Trophoblast cell (in vitro differentiated cells and primary cell): ENCODE measurements at regions not wholly inside any gene's neighbourhood (a gene's known extent, or its start where the extent isn't known, plus 50 kb on each side); places are given as distances from the start of the nearest gene placed in this dataset.
"Not testable (repeated sequence)": the region's sequence is repeated elsewhere in the genome, so short reads cannot be mapped to it uniquely, and the experiment has no call there.

Source experiments
- DNase-seq, 2 donors: peaks; one replicate each; pipeline ENCODE4 v3.0.0-alpha.2; 2016
- H2AFZ ChIP-seq: 2 replicates; pipeline ENCODE4 v1.6.1; 2013; ENCODE audit warnings: low read length, moderate library complexity, mild to moderate bottlenecking; ENCODE audit not compliant: insufficient read depth, poor library complexity
- H2AK5ac ChIP-seq: 2 replicates; pipeline ENCODE4 v1.6.1; 2013; ENCODE audit warnings: mild to moderate bottlenecking, low read length
- H2BK120ac ChIP-seq: 2 replicates; pipeline ENCODE4 v1.6.1; 2013; ENCODE audit warnings: low read length, mild to moderate bottlenecking, moderate library complexity; ENCODE audit not compliant: insufficient read depth, poor library complexity
- H2BK12ac ChIP-seq: 2 replicates; pipeline ENCODE4 v1.6.1; 2013; ENCODE audit warnings: mild to moderate bottlenecking, low read length, moderate library complexity
- H2BK5ac ChIP-seq: 2 replicates; pipeline ENCODE4 v1.6.1; 2013; ENCODE audit warnings: low read length, low read depth, moderate library complexity, mild to moderate bottlenecking; ENCODE audit not compliant: poor library complexity
- H3K14ac ChIP-seq: 2 replicates; pipeline ENCODE4 v1.6.1; 2013; ENCODE audit warnings: mild to moderate bottlenecking, low read length
- H3K18ac ChIP-seq: 2 replicates; pipeline ENCODE4 v1.6.1; 2013; ENCODE audit warnings: mild to moderate bottlenecking, low read length
- H3K23ac ChIP-seq: 2 replicates; pipeline ENCODE4 v1.6.1; 2013; ENCODE audit warnings: low read length
- H3K27ac ChIP-seq: 2 replicates; pipeline ENCODE4 v1.5.1; 2013; ENCODE audit warnings: low read depth, mild to moderate bottlenecking, inconsistent platforms, low read length, moderate library complexity
- H3K27me3 ChIP-seq: 2 replicates; pipeline ENCODE4 v1.6.1; 2013; ENCODE audit warnings: inconsistent platforms, mild to moderate bottlenecking, low read length, moderate library complexity; ENCODE audit not compliant: insufficient read depth
- H3K36me3 ChIP-seq, 2 experiments: 1 replicate in 1 of 2; 2 replicates in 1 of 2; pipeline ENCODE4 v1.6.1; 2013; ENCODE audit warnings: low read length in 2 of 2, mild to moderate bottlenecking in 2 of 2, moderate library complexity in 1 of 2; ENCODE audit not compliant: insufficient read depth in 2 of 2, control insufficient read depth in 1 of 2
- H3K4ac ChIP-seq: 2 replicates; pipeline ENCODE4 v1.6.1; 2013; ENCODE audit warnings: low read depth, mild to moderate bottlenecking, low read length, moderate library complexity
- H3K4me1 ChIP-seq, 2 experiments: 1 replicate in 1 of 2; 2 replicates in 1 of 2; pipeline ENCODE4 v1.6.1; 2013; ENCODE audit warnings: low read length in 2 of 2, mild to moderate bottlenecking in 2 of 2, moderate library complexity in 1 of 2; ENCODE audit not compliant: insufficient read depth in 2 of 2, control insufficient read depth in 1 of 2
- H3K4me2 ChIP-seq: 2 replicates; pipeline ENCODE4 v1.6.1; 2013; ENCODE audit warnings: inconsistent platforms, mild to moderate bottlenecking, low read length, moderate library complexity
- H3K4me3 ChIP-seq: 2 replicates; pipeline ENCODE4 v1.5.1; 2013; ENCODE audit warnings: mild to moderate bottlenecking, low read depth, low read length, inconsistent platforms
- H3K79me1 ChIP-seq: one replicate; pipeline ENCODE4 v1.6.1; 2013; ENCODE audit warnings: low read length
- H3K79me2 ChIP-seq: 2 replicates; pipeline ENCODE4 v1.6.1; 2013; ENCODE audit warnings: low read length, mild to moderate bottlenecking; ENCODE audit not compliant: control insufficient read depth, insufficient read depth, poor library complexity
- H3K9ac ChIP-seq: 2 replicates; pipeline ENCODE4 v1.6.1; 2013; ENCODE audit warnings: mild to moderate bottlenecking, low read length
- H3K9me3 ChIP-seq: 2 replicates; pipeline ENCODE4 v1.6.1; 2013; ENCODE audit warnings: low read depth, mild to moderate bottlenecking, control low read depth, inconsistent platforms, low read length; ENCODE audit not compliant: insufficient read depth
- H4K12ac ChIP-seq: 2 replicates; pipeline ENCODE4 v1.6.1; 2013; ENCODE audit warnings: low read depth, mild to moderate bottlenecking, low read length, moderate library complexity
- H4K8ac ChIP-seq: 2 replicates; pipeline ENCODE4 v1.6.1; 2013; ENCODE audit warnings: low read depth, mild to moderate bottlenecking, low read length, moderate library complexity
- H4K91ac ChIP-seq: one replicate; pipeline ENCODE4 v1.6.1; 2013; ENCODE audit warnings: low read depth, mild to moderate bottlenecking, low read length, moderate library complexity
- WGBS: extraction: QIAGEN DNeasy Blood & Tissue Kit; methylation state at CpG from one replicate; pipeline ENCODE4 v1.1.7; 2013; ENCODE audit warnings: missing lambda C conversion rate; ENCODE audit not compliant: insufficient read length, insufficient coverage; ENCODE audit errors: extremely low coverage; 5-methylcytosine and 5-hydroxymethylcytosine counted together

DNA sequence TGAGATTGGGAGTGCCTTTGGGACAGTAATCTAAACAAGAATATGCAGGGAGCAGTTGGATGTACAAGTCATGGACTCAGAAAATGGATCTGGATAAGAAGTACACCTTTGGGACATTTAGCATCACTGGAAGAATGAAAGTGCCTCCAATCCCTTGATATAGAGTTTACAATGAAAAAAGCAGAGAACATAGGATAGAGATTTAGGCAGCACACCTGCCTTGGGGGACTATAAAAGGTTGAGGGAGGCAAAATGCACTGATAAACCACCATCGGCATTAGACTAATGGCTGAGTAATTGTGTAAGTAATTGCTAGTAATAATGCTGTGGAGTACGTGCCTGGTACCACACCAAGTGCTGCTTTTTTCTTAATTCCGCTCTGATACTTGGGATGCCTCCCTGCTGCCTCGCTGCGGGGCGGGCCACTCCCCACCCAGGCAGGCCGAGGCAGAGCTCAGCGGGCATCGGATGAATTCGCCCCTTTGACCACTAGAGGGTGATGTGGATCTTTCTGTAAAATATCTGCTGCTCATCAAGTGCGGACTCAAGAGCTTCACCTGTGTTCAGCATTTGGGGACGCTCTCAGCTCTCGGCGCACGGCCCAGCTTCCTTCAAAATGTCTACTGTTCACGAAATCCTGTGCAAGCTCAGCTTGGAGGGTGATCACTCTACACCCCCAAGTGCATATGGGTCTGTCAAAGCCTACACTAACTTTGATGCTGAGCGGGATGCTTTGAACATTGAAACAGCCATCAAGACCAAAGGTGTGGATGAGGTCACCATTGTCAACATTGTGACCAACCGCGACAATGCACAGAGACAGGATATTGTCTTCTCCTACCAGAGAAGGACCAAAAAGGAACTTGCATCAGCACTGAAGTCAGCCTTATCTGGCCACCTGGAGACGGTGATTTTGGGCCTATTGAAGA lies 99.9 kb downstream of the ANKRD18B start:
- Histone ChIP-seq H4K12ac (no peak overlapping the region), H3K4me2 (no peak overlapping the region), H2AFZ (no peak overlapping the region), H3K4me1 (peaks cover 5 to 9% of the 10 kb centered on the region in 2 experiments), H3K4ac (no peak overlapping the region), H4K91ac (no peak overlapping the region), H2AK5ac (no peak overlapping the region), H3K79me1 (peaks cover 10% of the 10 kb centered on the region), H3K4me3 (no peak overlapping the region), H2BK12ac (no peak overlapping the region), H3K27ac (no peak overlapping the region), H3K79me2 (no peaks in the 10 kb centered on the region), H2BK120ac (no peak overlapping the region), H3K9ac (no peak overlapping the region), H4K8ac (no peak overlapping the region), H3K18ac (no peak overlapping the region), H3K14ac (no peak overlapping the region), H3K27me3 (no peaks in the 10 kb centered on the region), H2BK5ac (no peak overlapping the region), H3K23ac (no peak overlapping the region), H3K36me3 (no peaks in the 10 kb centered on the region), H3K9me3 (no peaks in the 10 kb centered on the region)
- no CpG with 5 or more reads among the region's 20 CpGs for WGBS
- DNase-seq: peak; percentile 87 to 95

DNA sequence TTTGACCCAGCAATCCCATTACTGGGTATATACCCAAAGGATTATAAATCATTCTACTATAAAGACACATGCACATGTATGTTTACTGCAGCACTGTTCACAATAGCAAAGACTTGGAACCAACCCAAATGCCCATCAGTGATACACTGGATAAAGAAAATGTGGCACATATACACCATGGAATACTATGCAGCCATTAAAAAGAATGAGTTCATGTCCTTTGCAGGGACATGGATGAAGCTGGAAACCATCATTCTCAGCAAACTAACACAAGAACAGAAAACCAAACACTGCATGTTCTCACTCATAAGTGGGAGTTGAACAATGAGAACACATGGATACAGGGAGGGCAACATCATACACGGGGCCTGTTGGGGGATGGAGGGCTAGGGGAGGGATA lies 104.3 kb downstream of the ANKRD18B start:
- H2AFZ ChIP-seq, H4K12ac ChIP-seq, H3K79me1 ChIP-seq, H3K4me1 ChIP-seq, H2BK12ac ChIP-seq, H2BK120ac ChIP-seq, H3K27me3 ChIP-seq, DNase-seq, H3K18ac ChIP-seq, H3K79me2 ChIP-seq, H3K9ac ChIP-seq, H3K14ac ChIP-seq, H4K91ac ChIP-seq, H2AK5ac ChIP-seq, H2BK5ac ChIP-seq, H3K36me3 ChIP-seq, H3K27ac ChIP-seq, H4K8ac ChIP-seq, H3K4me3 ChIP-seq, H3K4ac ChIP-seq, H3K4me2 ChIP-seq, H3K23ac ChIP-seq, H3K9me3 ChIP-seq: not testable (repeated sequence)
- no CpG with 5 or more reads among the region's 1 CpG for WGBS

DNA sequence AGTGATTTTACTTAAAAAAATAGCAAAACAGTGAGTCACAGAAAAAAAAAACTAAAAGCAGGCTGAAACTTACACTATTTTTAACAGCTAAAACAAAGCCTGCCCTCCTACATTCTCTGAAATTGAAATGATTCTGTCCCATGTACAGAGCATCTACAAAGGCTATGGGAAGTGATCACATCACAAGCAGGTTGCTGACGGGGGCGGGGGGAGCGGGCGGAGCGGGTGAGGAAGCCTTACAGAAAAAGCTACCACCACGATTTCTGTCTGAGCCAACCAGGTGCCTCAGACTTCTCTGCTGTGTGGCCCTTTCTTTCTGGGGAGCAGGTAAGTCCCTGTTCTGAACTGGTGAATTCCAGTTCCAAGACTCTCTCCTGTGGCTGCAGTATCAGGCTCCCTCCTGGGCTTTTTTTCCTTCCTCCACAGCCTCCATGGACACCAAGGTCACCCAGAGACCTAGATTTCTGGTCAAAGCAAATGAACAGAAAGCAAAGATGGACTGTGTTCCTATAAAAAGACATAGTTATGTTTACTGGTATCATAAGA lies 104.9 kb downstream of the ANKRD18B start:
- no peaks in the 10 kb centered on the region for H3K9me3 ChIP-seq
- H3K9ac ChIP-seq: no peak overlapping the region
- H2BK120ac ChIP-seq: no peak overlapping the region
- no peak overlapping the region for H3K4ac ChIP-seq
- H3K23ac ChIP-seq: no peak overlapping the region
- H2BK12ac ChIP-seq: no peak overlapping the region
- no peaks in the 10 kb centered on the region for H3K27me3 ChIP-seq
- H3K36me3 ChIP-seq: no peaks in the 10 kb centered on the region
- H4K91ac ChIP-seq: no peak overlapping the region
- no peak overlapping the region for H3K18ac ChIP-seq
- H4K8ac ChIP-seq: no peak overlapping the region
- no peak overlapping the region for H2BK5ac ChIP-seq
- no peak overlapping the region for H3K27ac ChIP-seq
- H2AK5ac ChIP-seq: no peak overlapping the region
- no peak overlapping the region for H3K4me2 ChIP-seq
- H4K12ac ChIP-seq: no peak overlapping the region
- H3K79me1 ChIP-seq: no peaks in the 10 kb centered on the region
- H3K4me3 ChIP-seq: no peak overlapping the region
- H3K4me1 ChIP-seq: no peaks in the 10 kb centered on the region
- no peak overlapping the region for H3K14ac ChIP-seq
- no peak overlapping the region for H2AFZ ChIP-seq
- WGBS: no CpG with 5 or more reads among the region's 6 CpGs
- no peaks in the 10 kb centered on the region for H3K79me2 ChIP-seq
- no peak for DNase-seq

DNA sequence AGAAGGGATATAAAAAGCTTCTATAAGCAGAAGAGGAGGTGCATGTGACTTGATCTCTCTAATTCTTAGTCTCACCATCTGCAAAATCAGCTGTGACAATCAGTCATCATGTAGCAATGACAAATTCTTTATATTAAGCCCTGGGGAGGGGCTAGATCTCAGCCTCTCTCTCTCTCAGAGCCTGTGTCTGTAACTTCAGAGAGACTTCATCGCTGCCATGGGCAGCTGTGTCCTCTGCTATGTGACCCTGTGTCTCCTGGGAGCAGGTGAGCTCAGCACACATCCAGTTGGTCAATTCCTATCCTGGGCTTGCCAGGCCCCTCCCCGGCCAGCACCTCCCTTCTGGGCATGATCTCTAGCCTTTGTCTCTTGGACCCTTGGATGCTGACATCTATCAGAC lies 109.6 kb downstream of the ANKRD18B start:
- Histone ChIP-seq H3K23ac (no peak overlapping the region), H3K36me3 (no peaks in the 10 kb centered on the region), H3K9me3 (no peaks in the 10 kb centered on the region), H2AFZ (no peak overlapping the region), H3K9ac (no peak overlapping the region), H4K91ac (no peak overlapping the region), H3K79me2 (no peaks in the 10 kb centered on the region), H2BK5ac (no peak overlapping the region), H3K4ac (no peak overlapping the region), H3K4me2 (no peak overlapping the region), H3K27ac (no peak overlapping the region), H2AK5ac (no peak overlapping the region), H4K8ac (no peak overlapping the region), H2BK12ac (no peak overlapping the region), H3K27me3 (no peaks in the 10 kb centered on the region), H3K18ac (no peak overlapping the region), H3K79me1 (no peaks in the 10 kb centered on the region), H3K4me3 (no peak overlapping the region), H2BK120ac (no peak overlapping the region), H3K4me1 (no peaks in the 10 kb centered on the region), H3K14ac (no peak overlapping the region), H4K12ac (no peak overlapping the region)
- DNase-seq: no peak
- no CpG with 5 or more reads among the region's 2 CpGs for WGBS
